Hepatocyte (in vitro differentiated cells): ENCODE measurements at regions not wholly inside any gene's neighbourhood (a gene's known extent, or its start where the extent isn't known, plus 50 kb on each side); places are given as distances from the start of the nearest gene placed in this dataset.

Source experiments
- DNase-seq: peaks from one replicate; pipeline ENCODE4 v3.0.0-alpha.2; 2016; ENCODE audit warnings: low spot score
- H2AFZ ChIP-seq: fragments of 200-600 bp; sonication (generic); 2 replicates; pipeline ENCODE4 v1.6.0; 2016; ENCODE audit warnings: antibody characterized with exemption, mild to moderate bottlenecking
- H3K27ac ChIP-seq: fragments of 200-600 bp; sonication (generic); 2 replicates; pipeline ENCODE4 v1.5.1; 2016; ENCODE audit warnings: mild to moderate bottlenecking
- H3K27me3 ChIP-seq: fragments of 200-600 bp; sonication (generic); 2 replicates; pipeline ENCODE4 v1.6.1; 2016
- H3K36me3 ChIP-seq: fragments of 200-600 bp; sonication (generic); replicated peaks from 2 replicates; pipeline ENCODE4 v1.5.1; 2016; ENCODE audit warnings: low read depth; ENCODE audit not compliant: insufficient read depth
- H3K4me1 ChIP-seq: fragments of 200-600 bp; sonication (generic); 2 replicates; pipeline ENCODE4 v1.5.1; 2016; ENCODE audit warnings: mild to moderate bottlenecking, moderate library complexity; ENCODE audit not compliant: insufficient read depth
- H3K4me2 ChIP-seq: fragments of 200-600 bp; sonication (generic); 2 replicates; pipeline ENCODE4 v1.6.0; 2016
- H3K4me3 ChIP-seq: fragments of 200-600 bp; sonication (generic); 2 replicates; pipeline ENCODE4 v1.5.1; 2016; ENCODE audit warnings: mild to moderate bottlenecking
- H3K79me2 ChIP-seq: fragments of 200-600 bp; sonication (generic); 2 replicates; pipeline ENCODE4 v1.6.0; 2017; ENCODE audit warnings: mild to moderate bottlenecking
- H3K9me2 ChIP-seq: fragments of 200-600 bp; sonication (generic); replicated peaks from 2 replicates; pipeline ENCODE4 v1.6.0; 2017; ENCODE audit warnings: mild to moderate bottlenecking; ENCODE audit not compliant: insufficient read depth
- H3K9me3 ChIP-seq: fragments of 200-600 bp; sonication (generic); 2 replicates; pipeline ENCODE4 v1.5.1; 2016; ENCODE audit warnings: low read depth, mild to moderate bottlenecking
- H4K20me1 ChIP-seq: fragments of 200-600 bp; sonication (generic); 2 replicates; pipeline ENCODE4 v1.6.0; 2016; ENCODE audit warnings: mild to moderate bottlenecking; ENCODE audit not compliant: insufficient read depth, poor library complexity, severe bottlenecking
- CTCF ChIP-seq: fragments of 200-600 bp; sonication (generic); IDR thresholded peaks from 2 replicates; pipeline ENCODE4 v1.5.1; 2016; ENCODE audit warnings: antibody characterized with exemption, mild to moderate bottlenecking; ENCODE audit not compliant: poor library complexity
- EZH2 ChIP-seq: fragments of 200-600 bp; sonication (generic); IDR thresholded peaks from 2 replicates; pipeline ENCODE4 v1.6.1; 2016; ENCODE audit warnings: antibody characterized with exemption, mild to moderate bottlenecking, borderline replicate concordance
- EZH2phosphoT487 ChIP-seq: fragments of 200-600 bp; sonication (generic); IDR thresholded peaks from one replicate; pipeline ENCODE4 v1.6.1; 2018; ENCODE audit warnings: antibody characterized with exemption, mild to moderate bottlenecking, low read depth, moderate library complexity; ENCODE audit not compliant: unreplicated experiment, severe bottlenecking
- WGBS: methylation state at CpG from one replicate; pipeline ENCODE4 v1.1.6; 2016; ENCODE audit warnings: low lambda C conversion rate; ENCODE audit errors: missing lambda C conversion rate; 5-methylcytosine and 5-hydroxymethylcytosine counted together

DNA sequence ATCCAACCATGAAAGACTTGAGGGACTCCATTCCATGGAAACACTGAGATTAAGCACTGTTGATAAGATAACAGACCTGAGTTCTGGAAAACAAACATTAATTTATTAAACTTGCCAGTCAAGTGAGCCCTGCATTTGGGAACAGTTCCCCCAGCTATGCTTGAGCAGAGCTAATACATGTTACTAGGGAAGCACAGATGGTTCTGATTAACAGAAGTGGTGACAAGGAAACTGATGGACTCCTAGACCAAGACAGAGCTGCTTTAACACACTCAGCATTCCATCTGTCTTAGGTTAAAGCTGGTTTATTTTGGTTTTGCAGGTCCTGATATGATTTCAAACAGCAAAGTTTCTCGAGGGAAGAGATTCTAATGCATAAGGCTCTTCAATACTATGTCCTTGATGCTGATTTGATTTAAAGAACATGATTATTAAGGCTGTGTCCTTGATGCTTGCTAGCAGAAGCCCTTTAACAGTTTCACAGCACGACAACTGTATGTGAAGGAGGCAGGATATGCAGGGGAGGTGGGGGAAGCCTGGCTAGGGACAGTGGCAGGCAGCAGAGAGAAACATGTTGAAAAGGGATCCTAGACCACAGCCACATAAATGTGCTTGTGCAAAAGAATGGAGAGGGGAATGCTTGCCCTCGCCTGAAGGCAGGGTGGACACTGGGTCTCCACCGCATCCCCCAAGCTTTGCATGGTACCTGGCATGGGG is 66.2 kb downstream of the ACTBL2 start:
- Histone ChIP-seq H4K20me1 (no peaks in the 10 kb centered on the region), H3K36me3 (no peaks in the 10 kb centered on the region), H3K79me2 (no peaks in the 10 kb centered on the region), H2AFZ (no peak overlapping the region), H3K9me3 (no peaks in the 10 kb centered on the region), H3K4me3 (no peak overlapping the region), H3K4me2 (peak overlapping the region; percentile 36), H3K9me2 (no peaks in the 10 kb centered on the region), H3K27ac (peak overlapping the region; percentile 16), H3K27me3 (no peaks in the 10 kb centered on the region), H3K4me1 (peaks cover 12% of the 10 kb centered on the region)
- DNase-seq, result peak; percentile 21
- WGBS, result 49% methylated on average over 4 of the region's 4 CpGs
- no peak for TF ChIP-seq CTCF
- no peak for TF ChIP-seq EZH2phosphoT487
- no peak for TF ChIP-seq EZH2

GRCh38 chr5:57414857-57415256 is 67.8 kb downstream of the ACTBL2 start:
- no peak overlapping the region for H2AFZ ChIP-seq
- no peak overlapping the region for H3K27ac ChIP-seq
- WGBS, result 77% methylated on average over 2 of the region's 2 CpGs
- no peak overlapping the region for H3K4me3 ChIP-seq
- no peaks in the 10 kb centered on the region for H3K27me3 ChIP-seq
- TF ChIP-seq EZH2phosphoT487, result no peak
- TF ChIP-seq CTCF, result no peak
- TF ChIP-seq EZH2, result no peak
- H3K36me3 ChIP-seq, result no peaks in the 10 kb centered on the region
- no peak overlapping the region for H3K4me2 ChIP-seq
- H3K9me2 ChIP-seq, result no peaks in the 10 kb centered on the region
- H3K4me1 ChIP-seq, result peaks cover 12% of the 10 kb centered on the region
- no peaks in the 10 kb centered on the region for H3K9me3 ChIP-seq
- no peak for DNase-seq
- no peaks in the 10 kb centered on the region for H4K20me1 ChIP-seq
- no peaks in the 10 kb centered on the region for H3K79me2 ChIP-seq

DNA sequence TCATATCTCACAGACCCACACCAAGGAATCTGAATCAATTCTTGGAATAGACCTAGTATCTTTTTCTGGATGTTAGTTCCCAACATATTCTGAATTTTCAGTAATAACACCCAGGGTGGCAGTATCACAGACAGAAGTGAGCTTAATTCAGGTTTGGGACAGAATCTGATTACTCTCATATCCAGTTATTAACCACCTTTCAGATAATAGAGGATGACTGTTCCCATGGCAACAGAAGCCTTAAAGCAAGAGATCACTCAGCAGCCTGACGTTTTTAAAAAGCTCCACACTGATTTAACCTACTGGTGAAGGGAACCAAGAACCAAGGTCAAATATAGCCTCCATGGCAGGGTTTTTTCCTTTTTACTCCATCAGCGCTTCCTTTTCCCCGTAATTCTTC is 68.4 kb downstream of the ACTBL2 start:
- WGBS, result 75% methylated on average over 3 of the region's 3 CpGs
- Histone ChIP-seq H3K36me3 (no peaks in the 10 kb centered on the region), H3K4me2 (no peak overlapping the region), H3K4me3 (no peak overlapping the region), H3K27me3 (no peaks in the 10 kb centered on the region), H3K9me2 (no peaks in the 10 kb centered on the region), H3K79me2 (no peaks in the 10 kb centered on the region), H4K20me1 (no peaks in the 10 kb centered on the region), H3K9me3 (no peaks in the 10 kb centered on the region), H3K27ac (no peak overlapping the region), H3K4me1 (peaks cover 12% of the 10 kb centered on the region), H2AFZ (no peak overlapping the region)
- no peak for TF ChIP-seq CTCF
- TF ChIP-seq EZH2phosphoT487, result no peak
- no peak for TF ChIP-seq EZH2
- no peak for DNase-seq

DNA sequence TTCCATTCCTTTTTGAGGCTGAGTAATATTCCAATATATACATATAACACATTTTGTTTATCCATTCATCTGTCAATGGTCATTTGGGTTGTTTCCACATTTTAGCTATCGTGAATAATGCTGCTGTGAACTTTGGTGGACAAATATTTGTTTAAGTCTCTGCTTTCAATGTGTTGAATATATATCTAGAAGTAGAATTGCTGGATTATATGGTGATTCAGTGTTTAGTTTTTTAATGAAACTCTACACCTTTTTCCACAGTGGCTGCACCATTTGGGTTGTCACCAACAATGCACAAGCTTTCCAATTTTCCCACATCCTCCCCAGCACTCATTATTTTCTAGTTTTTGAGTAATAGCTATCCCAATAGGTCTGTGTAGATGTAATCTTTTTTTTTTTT is 69.5 kb downstream of the ACTBL2 start:
- no peak for TF ChIP-seq EZH2phosphoT487
- no peak for TF ChIP-seq EZH2
- TF ChIP-seq CTCF, result no peak
- Histone ChIP-seq H3K9me3 (no peaks in the 10 kb centered on the region), H3K9me2 (no peaks in the 10 kb centered on the region), H3K36me3 (no peaks in the 10 kb centered on the region), H3K4me3 (no peak overlapping the region), H2AFZ (no peak overlapping the region), H3K4me1 (peaks cover 16% of the 10 kb centered on the region), H3K79me2 (no peaks in the 10 kb centered on the region), H3K4me2 (no peak overlapping the region), H4K20me1 (no peaks in the 10 kb centered on the region), H3K27ac (no peak overlapping the region), H3K27me3 (no peaks in the 10 kb centered on the region)
- WGBS, result 70% methylated on average over 1 of the region's 1 CpG
- no peak for DNase-seq
